ENCODE measurements at regions not wholly inside any gene's neighbourhood (a gene's known extent, or its start where the extent isn't known, plus 50 kb on each side); places are given as distances from the start of the nearest gene placed in this dataset.
A peak's percentile ranks its signal among the peaks of the same experiment; 100 is the strongest.

- H3K4me3 ChIP-seq (ENCODE audit: low read depth, low read length), result peak overlapping the region; percentile 38
- TF ChIP-seq CTCF (IDR thresholded peaks at IDR 0.05; ENCODE audit: insufficient read depth, low read depth, low read length, missing control alignments), result no peak
- DNase-seq (ENCODE audit: low read depth), result peak; percentile 55
Observed at GRCh38 chr5:89445106-89445745, 562.2 kb upstream of the MEF2C start.

- peak overlapping the region; percentile 38 for H3K4me3 ChIP-seq (ENCODE audit: low read depth, low read length)
- DNase-seq (ENCODE audit: low read depth), result no peak
- no peak for TF ChIP-seq CTCF (IDR thresholded peaks at IDR 0.05; ENCODE audit: insufficient read depth, low read depth, low read length, missing control alignments)
Observed at GRCh38 chr5:89444088-89444487, 561.1 kb upstream of the MEF2C start.

GRCh38 chr5:89443508-89443907, 560.5 kb upstream of the MEF2C start:
- DNase-seq (ENCODE audit: low read depth), result no peak
- TF ChIP-seq CTCF (IDR thresholded peaks at IDR 0.05; ENCODE audit: insufficient read depth, low read depth, low read length, missing control alignments), result no peak
- peak overlapping the region; percentile 28; the same call in 1 of the 2 replicates for H3K4me3 ChIP-seq (ENCODE audit: low read depth, low read length)

- TF ChIP-seq CTCF (IDR thresholded peaks at IDR 0.05; ENCODE audit: insufficient read depth, low read depth, low read length, missing control alignments), result no peak
- no peak overlapping the region for H3K4me3 ChIP-seq (ENCODE audit: low read depth, low read length)
- DNase-seq (ENCODE audit: low read depth), result no peak
Observed at GRCh38 chr5:89441965-89442364, 559.0 kb upstream of the MEF2C start.

GRCh38 chr5:89440670-89441069, 557.7 kb upstream of the MEF2C start:
- DNase-seq (ENCODE audit: low read depth), result no peak
- no peak overlapping the region for H3K4me3 ChIP-seq (ENCODE audit: low read depth, low read length)
- TF ChIP-seq CTCF (IDR thresholded peaks at IDR 0.05; ENCODE audit: insufficient read depth, low read depth, low read length, missing control alignments), result no peak

GRCh38 chr5:89437450-89438435, 554.8 kb upstream of the MEF2C start:
- DNase-seq (ENCODE audit: low read depth), result peak; percentile 26
- H3K4me3 ChIP-seq (ENCODE audit: low read depth, low read length), result peak overlapping the region; percentile 51; the same call in 1 of the 2 replicates
- no peak for TF ChIP-seq CTCF (IDR thresholded peaks at IDR 0.05; ENCODE audit: insufficient read depth, low read depth, low read length, missing control alignments)

Measured in GM12865 (cell line).